ENCODE measurements at regions not wholly inside any gene's neighbourhood (a gene's known extent, or its start where the extent isn't known, plus 50 kb on each side); places are given as distances from the start of the nearest gene placed in this dataset.

DNA sequence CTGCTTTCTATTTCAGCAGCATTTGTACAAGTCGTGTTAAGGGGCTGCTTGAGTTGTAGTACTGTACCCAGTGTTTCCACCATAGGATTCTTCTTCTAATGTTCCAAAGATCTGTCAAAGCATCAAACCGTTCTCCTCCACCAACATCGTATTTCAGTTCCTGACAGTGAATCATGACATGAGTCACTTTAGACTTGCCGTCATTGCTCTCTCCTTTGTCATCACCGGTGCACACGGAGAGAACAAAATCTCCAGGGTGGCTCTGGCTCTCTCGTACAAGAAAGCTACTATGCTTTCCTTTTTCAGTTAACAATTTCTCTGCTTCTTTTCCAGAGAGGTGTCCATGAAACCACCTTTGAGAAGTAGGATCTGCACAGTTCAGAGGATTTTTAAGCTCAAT, 270.9 kb upstream of the CCDC54 start:
- no peak overlapping the region for H3K4me3 ChIP-seq (ENCODE audit: low read depth, low read length)
- TF ChIP-seq, protein P1, sequence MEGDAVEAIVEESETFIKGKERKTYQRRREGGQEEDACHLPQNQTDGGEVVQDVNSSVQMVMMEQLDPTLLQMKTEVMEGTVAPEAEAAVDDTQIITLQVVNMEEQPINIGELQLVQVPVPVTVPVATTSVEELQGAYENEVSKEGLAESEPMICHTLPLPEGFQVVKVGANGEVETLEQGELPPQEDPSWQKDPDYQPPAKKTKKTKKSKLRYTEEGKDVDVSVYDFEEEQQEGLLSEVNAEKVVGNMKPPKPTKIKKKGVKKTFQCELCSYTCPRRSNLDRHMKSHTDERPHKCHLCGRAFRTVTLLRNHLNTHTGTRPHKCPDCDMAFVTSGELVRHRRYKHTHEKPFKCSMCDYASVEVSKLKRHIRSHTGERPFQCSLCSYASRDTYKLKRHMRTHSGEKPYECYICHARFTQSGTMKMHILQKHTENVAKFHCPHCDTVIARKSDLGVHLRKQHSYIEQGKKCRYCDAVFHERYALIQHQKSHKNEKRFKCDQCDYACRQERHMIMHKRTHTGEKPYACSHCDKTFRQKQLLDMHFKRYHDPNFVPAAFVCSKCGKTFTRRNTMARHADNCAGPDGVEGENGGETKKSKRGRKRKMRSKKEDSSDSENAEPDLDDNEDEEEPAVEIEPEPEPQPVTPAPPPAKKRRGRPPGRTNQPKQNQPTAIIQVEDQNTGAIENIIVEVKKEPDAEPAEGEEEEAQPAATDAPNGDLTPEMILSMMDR (IDR thresholded peaks at IDR 0.05; ENCODE audit: low read depth, low read length): no peak

DNA sequence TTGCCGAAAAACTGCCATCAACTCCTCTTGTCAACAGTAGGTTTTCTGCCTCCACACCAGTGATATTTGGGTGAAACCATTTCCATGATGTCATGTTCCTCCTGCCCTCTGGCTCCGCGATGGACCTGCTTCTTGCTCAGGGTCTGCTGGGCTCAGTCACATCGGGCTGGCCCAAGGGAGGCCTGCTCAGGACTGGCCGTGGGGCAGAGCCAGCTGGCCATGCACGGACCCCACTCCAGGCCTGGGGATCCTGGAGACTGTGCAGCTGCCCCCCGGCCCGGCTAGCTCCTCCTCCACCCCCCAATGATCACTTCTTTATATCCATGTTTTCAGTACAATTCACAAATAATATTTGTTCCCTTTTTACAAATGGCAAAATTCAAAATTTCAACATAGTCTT, 270.3 kb upstream of the CCDC54 start:
- TF ChIP-seq, protein P1 (IDR thresholded peaks at IDR 0.05; ENCODE audit: low read depth, low read length): no peak
- H3K4me3 ChIP-seq (ENCODE audit: low read depth, low read length): no peak overlapping the region

DNA sequence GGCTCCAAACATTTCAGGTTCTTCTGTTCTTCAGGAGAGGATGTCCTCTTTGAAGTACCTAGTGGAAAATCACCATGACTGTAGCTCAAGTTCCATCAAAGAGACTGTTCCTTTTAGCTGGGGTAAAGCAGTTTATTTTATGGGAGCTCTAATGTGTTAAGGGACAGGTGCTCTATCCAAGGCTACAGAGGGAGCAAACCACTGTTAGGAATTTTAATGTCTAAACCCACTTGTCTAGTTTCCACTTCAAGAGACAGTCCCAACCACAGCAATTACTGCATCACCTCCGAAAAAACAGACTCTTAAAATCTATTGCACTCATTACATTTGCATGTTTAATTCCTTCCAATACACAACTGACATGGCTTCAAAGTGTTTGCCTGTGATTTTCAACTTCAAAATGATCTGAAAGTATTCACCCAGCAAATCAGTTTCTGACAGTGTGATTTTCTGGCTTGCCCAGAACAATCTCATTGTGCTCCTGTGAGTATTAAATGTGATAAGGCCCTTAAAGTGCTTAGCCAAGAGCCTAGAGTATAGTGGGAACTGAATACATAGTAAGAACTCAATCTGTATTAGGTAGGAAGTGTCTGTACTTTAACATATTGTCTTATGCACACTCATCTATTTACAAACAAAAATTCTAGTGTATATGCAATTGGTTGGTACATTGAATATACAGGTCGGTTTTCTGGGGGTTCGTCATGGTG, 266.5 kb upstream of the CCDC54 start:
- TF ChIP-seq, protein P1 (IDR thresholded peaks at IDR 0.05; ENCODE audit: low read depth, low read length): no peak
- H3K4me3 ChIP-seq (ENCODE audit: low read depth, low read length): no peak overlapping the region

DNA sequence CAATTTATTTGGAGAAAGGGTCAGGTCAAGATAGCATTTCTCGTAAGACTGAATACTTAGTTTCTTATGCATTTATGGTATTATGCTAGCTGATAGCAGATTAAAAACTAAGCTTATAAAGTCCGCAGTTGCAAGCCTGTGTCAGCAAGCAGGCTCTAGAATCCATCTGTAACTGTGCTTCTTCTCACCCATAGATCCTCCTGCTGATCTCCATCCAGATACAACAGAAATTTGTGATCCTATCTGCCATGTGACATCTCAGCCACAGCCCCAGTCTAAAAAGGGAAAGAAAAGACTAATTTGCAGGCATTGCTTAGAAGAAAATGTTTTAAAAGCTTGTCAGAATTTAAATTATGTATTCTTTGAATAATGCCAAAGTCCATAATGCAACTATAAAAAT, 265.4 kb upstream of the CCDC54 start:
- TF ChIP-seq, protein P1 (IDR thresholded peaks at IDR 0.05; ENCODE audit: low read depth, low read length): no peak

DNA sequence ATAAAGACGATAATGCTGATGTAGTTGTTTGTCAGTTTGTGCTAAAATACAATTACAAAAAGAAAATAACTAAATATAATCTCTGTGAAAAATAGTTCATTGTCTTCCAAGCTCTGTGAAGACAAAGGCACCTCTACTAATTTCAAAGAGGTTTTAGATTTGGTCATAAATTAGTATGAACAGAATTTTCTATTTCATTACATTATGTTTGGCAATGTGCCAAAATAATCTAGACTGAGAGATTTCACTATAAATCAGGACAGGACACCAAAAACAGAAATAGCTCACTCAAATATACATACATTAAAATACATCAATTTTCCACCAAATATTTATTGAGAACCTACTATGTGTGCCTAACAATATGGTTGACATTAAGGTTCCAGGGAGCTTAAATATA, 264.9 kb upstream of the CCDC54 start:
- no peak overlapping the region for H3K4me3 ChIP-seq (ENCODE audit: low read depth, low read length)
- TF ChIP-seq, protein P1 (IDR thresholded peaks at IDR 0.05; ENCODE audit: low read depth, low read length): no peak

More for the DNA sequence above, 265.4 kb upstream of the CCDC54 start:
- H3K4me3 ChIP-seq (ENCODE audit: low read depth, low read length): no peak overlapping the region

DNA sequence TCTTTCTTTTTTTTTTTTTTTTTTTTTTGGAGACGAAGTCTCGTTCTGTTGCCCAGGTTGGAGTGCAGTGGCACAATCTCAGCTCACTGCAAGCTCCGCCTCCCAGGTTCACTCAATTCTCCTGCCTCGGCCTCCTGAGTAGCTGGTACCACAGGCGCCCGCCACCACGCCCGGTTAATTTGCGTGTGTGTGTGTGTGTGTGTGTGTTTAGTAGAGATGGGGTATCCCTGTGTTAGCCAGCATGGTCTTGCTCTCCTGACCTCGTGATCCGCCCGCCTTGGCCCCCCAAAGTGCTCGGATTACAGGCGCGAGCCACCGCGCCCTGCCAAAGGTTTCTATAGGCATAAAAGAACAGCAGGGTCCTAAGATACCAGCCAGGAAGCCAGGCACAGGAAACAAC, 261.0 kb upstream of the CCDC54 start:
- TF ChIP-seq, protein P1 (IDR thresholded peaks at IDR 0.05; ENCODE audit: low read depth, low read length): no peak
- no peak overlapping the region for H3K4me3 ChIP-seq (ENCODE audit: low read depth, low read length)

DNA sequence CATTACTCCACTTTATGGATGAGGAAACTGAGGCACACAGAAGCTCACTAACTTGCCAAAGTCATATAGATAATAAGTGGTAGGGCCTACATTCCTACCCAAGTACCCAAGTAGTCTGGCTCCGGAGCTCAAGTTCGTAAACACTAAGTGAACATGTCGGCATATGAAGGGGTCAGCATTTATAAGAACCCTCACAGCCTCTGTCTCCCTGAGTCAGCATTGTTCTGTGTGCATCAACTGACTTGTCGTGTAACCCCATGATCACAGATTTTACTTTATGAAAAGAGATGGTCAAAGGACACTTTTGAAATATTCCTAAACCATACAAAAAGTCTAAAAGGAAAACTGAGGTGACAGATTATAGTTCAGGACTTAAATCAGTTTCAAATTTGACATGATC, 260.1 kb upstream of the CCDC54 start:
- TF ChIP-seq, protein P1 (IDR thresholded peaks at IDR 0.05; ENCODE audit: low read depth, low read length): no peak
- no peak overlapping the region for H3K4me3 ChIP-seq (ENCODE audit: low read depth, low read length)

Measured in WI38 (cell line).